ENCODE measurements at regions not wholly inside any gene's neighbourhood (a gene's known extent, or its start where the extent isn't known, plus 50 kb on each side); places are given as distances from the start of the nearest gene placed in this dataset.
"Not testable (repeated sequence)": the region's sequence is repeated elsewhere in the genome, so short reads cannot be mapped to it uniquely, and the experiment has no call there.

- no peaks in the 10 kb centered on the region for H3K27me3 ChIP-seq
- H3K27ac ChIP-seq = no peak overlapping the region
- H3K4me3 ChIP-seq = no peak overlapping the region
- no peak for DNase-seq
- no peaks in the 10 kb centered on the region for H3K9me3 ChIP-seq
- no peak for TF ChIP-seq CTCF (IDR thresholded peaks at IDR 0.05)
- no peak for TF ChIP-seq EP300 (IDR thresholded peaks at IDR 0.05)
- TF ChIP-seq POLR2A (IDR thresholded peaks at IDR 0.05) = no peak
- intact Hi-C loops (cut with DNase I) = no loop called here
- no peaks in the 10 kb centered on the region for H3K4me1 ChIP-seq (ENCODE audit: insufficient read depth)
- no peaks in the 10 kb centered on the region for H3K36me3 ChIP-seq
These were observed 315.8 kb upstream of the PIK3C3 start for GRCh38 chr18:41639218-41639617.

DNA sequence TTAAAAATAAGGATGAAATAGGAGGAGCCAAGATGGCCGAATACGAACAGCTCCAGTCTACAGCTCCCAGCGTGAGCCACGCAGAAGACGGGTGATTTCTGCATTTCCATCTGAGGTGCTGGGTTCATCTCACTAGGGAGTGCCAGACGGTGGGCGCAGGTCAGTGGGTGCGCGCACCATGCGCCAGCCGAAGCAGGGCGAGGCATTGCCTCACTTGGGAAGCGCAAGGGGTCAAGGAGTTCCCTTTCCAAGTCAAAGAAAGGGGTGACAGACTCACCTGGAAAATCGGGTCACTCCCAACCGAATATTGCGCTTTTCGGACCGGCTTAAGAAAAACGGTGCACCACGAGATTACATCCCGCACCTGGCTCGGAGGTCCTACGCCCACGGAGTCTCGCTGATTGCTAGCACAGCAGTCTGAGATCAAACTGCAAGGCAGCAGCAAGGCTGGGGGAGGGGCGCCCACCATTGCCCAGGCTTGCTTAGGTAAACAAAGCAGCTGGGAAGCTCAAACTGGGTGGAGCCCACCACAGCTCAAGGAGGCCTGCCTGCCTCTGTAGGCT is 323.2 kb upstream of the PIK3C3 start:
- H3K36me3 ChIP-seq; H3K4me3 ChIP-seq; H3K27me3 ChIP-seq; H3K27ac ChIP-seq; DNase-seq; intact Hi-C loops (cut with DNase I); H3K4me1 ChIP-seq (ENCODE audit: insufficient read depth); H3K9me3 ChIP-seq: not testable (repeated sequence)
- WGBS, 3 donors = 86 to 87% (median 87%) methylated on average over 25 to 26 of the region's 26 CpGs

GRCh38 chr18:41630232-41630886 is 324.7 kb upstream of the PIK3C3 start:
- no peaks in the 10 kb centered on the region for H3K4me1 ChIP-seq (ENCODE audit: insufficient read depth)
- no peaks in the 10 kb centered on the region for H3K9me3 ChIP-seq
- WGBS, 3 donors = 83 to 90% (median 85%) methylated on average over 8 of the region's 8 CpGs
- DNase-seq = no peak
- no peak overlapping the region for H3K4me3 ChIP-seq
- TF ChIP-seq EP300 (IDR thresholded peaks at IDR 0.05) = no peak
- TF ChIP-seq CTCF (IDR thresholded peaks at IDR 0.05) = no peak
- TF ChIP-seq POLR2A (IDR thresholded peaks at IDR 0.05) = no peak
- intact Hi-C loops (cut with DNase I) = no loop called here
- H3K27me3 ChIP-seq = no peaks in the 10 kb centered on the region
- H3K27ac ChIP-seq = no peak overlapping the region
- no peaks in the 10 kb centered on the region for H3K36me3 ChIP-seq

DNA sequence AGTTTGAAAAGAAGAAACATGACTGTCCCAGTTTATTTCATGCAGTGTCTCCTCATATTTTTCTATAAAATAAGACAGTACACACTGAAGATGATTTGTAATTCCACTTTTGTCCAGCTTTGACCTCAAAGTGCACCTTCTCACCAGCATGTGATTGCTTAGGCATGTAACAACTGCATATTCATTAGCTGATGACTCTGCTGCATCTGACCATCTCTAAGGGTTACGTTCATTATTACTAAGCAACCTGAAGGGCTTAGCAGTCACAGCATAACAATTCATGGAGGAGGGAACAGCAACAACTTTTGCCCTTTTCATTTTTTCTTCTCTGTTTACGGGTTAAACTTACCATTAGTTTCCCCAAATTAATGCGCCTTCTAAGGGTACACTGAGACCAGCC is 330.6 kb upstream of the PIK3C3 start:
- DNase-seq = no peak
- H3K9me3 ChIP-seq = no peaks in the 10 kb centered on the region
- WGBS, 3 donors = 81 to 94% (median 84%) methylated on average over 3 of the region's 3 CpGs
- intact Hi-C loops (cut with DNase I) = no loop called here
- H3K27ac ChIP-seq = no peak overlapping the region
- H3K4me1 ChIP-seq (ENCODE audit: insufficient read depth) = no peaks in the 10 kb centered on the region
- no peak overlapping the region for H3K4me3 ChIP-seq
- TF ChIP-seq EP300 (IDR thresholded peaks at IDR 0.05) (no peak), CTCF (IDR thresholded peaks at IDR 0.05) (no peak), POLR2A (IDR thresholded peaks at IDR 0.05) (no peak)
- H3K27me3 ChIP-seq = no peaks in the 10 kb centered on the region
- no peaks in the 10 kb centered on the region for H3K36me3 ChIP-seq

DNA sequence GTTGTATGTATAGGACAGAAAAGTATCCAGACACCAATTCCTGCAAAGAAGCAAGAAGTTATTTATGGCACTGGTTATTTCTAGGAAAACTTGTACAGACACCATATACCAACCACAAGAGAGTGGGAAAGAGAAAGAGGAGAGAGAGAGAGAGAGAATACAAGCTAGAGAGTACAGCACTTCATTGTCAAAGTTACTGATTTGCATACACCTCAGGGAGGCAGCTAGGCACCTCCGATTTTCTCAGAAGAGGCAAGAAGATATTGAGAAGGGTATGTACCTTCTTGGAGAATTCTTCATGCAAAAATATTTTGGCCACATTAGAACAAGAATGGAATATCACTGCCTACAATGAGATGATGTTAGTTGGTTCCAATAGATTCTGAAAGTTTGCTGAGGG is 333.9 kb upstream of the PIK3C3 start:
- whole genome bisulfite sequencing, 3 donors = 46 to 81% (median 53%) methylated on average over 1 of the region's 1 CpG
- no peaks in the 10 kb centered on the region for H3K4me1 ChIP-seq (ENCODE audit: insufficient read depth)
- intact Hi-C loops (cut with DNase I) = no loop called here
- H3K4me3 ChIP-seq = no peak overlapping the region
- no peak overlapping the region for H3K27ac ChIP-seq
- no peak for TF ChIP-seq CTCF (IDR thresholded peaks at IDR 0.05)
- no peak for TF ChIP-seq EP300 (IDR thresholded peaks at IDR 0.05)
- TF ChIP-seq POLR2A (IDR thresholded peaks at IDR 0.05) = no peak
- H3K9me3 ChIP-seq = no peaks in the 10 kb centered on the region
- DNase-seq = no peak
- H3K36me3 ChIP-seq = no peaks in the 10 kb centered on the region
- H3K27me3 ChIP-seq = no peaks in the 10 kb centered on the region

Measured in ovary (tissue), 7 donors.